GM23338 (cell line): ENCODE measurements at regions not wholly inside any gene's neighbourhood (a gene's known extent, or its start where the extent isn't known, plus 50 kb on each side); places are given as distances from the start of the nearest gene placed in this dataset.
A peak's percentile ranks its signal among the peaks of the same experiment; 100 is the strongest.

Experiments used
- ATAC-seq: fragments of 200-7000 bp; cut with Tn5 transposase; 3 replicates; pipeline ENCODE4 v1.9.1; 2020
- DNase-seq: peaks from one replicate; pipeline ENCODE4 v3.0.0-alpha.2; 2015; ENCODE audit warnings: low spot score
- H2AFZ ChIP-seq: fragments of 200-600 bp; sonication (generic); 2 replicates; pipeline ENCODE4 v1.8.0; 2016; ENCODE audit warnings: antibody characterized with exemption, mild to moderate bottlenecking, moderate library complexity
- H3F3A ChIP-seq: fragments of 200-600 bp; sonication (generic); replicated peaks from 2 replicates; pipeline ENCODE4 v1.8.0; 2017; ENCODE audit warnings: antibody characterized with exemption, mixed run types, low read depth
- H3K27ac ChIP-seq: fragments of 200-600 bp; sonication (generic); 2 replicates; pipeline ENCODE4 v1.6.1; 2016; ENCODE audit warnings: low read depth
- H3K27me3 ChIP-seq: fragments of 200-600 bp; sonication (generic); 2 replicates; pipeline ENCODE4 v1.8.0; 2016; ENCODE audit warnings: mild to moderate bottlenecking, mixed run types, moderate library complexity; ENCODE audit not compliant: insufficient read depth
- H3K36me3 ChIP-seq: fragments of 200-600 bp; sonication (generic); 2 replicates; pipeline ENCODE4 v1.8.0; 2016; ENCODE audit warnings: mild to moderate bottlenecking; ENCODE audit not compliant: insufficient read depth
- H3K4me1 ChIP-seq: fragments of 200-600 bp; sonication (generic); 2 replicates; pipeline ENCODE4 v1.8.0; 2016; ENCODE audit warnings: mild to moderate bottlenecking, moderate library complexity; ENCODE audit not compliant: insufficient read depth
- H3K4me2 ChIP-seq: fragments of 200-600 bp; sonication (generic); 2 replicates; pipeline ENCODE4 v1.7.1; 2017; ENCODE audit warnings: mixed run types
- H3K4me3 ChIP-seq: fragments of 200-600 bp; sonication (generic); 2 replicates; pipeline ENCODE4 v1.6.1; 2016; ENCODE audit warnings: mixed run types
- H3K79me2 ChIP-seq: fragments of 200-600 bp; sonication (generic); replicated peaks from 2 replicates; pipeline ENCODE4 v1.8.0; 2017; ENCODE audit warnings: mild to moderate bottlenecking; ENCODE audit not compliant: insufficient read depth
- H3K9me2 ChIP-seq: fragments of 200-600 bp; sonication (generic); 2 replicates; pipeline ENCODE4 v1.8.0; 2017; ENCODE audit not compliant: insufficient read depth
- H4K20me1 ChIP-seq: fragments of 200-600 bp; sonication (generic); replicated peaks from 2 replicates; pipeline ENCODE4 v1.8.0; 2017; ENCODE audit warnings: mild to moderate bottlenecking; ENCODE audit not compliant: insufficient read depth
- H3K27ac Mint-ChIP-seq: 2 replicates; pipeline ENCODE4 v1.8.0; 2020; ENCODE audit warnings: inconsistent platforms, mild to moderate bottlenecking, moderate library complexity, mixed read lengths
- H3K27me3 Mint-ChIP-seq: 3 replicates; pipeline ENCODE4 v1.8.0; 2022; ENCODE audit warnings: low read depth, mild to moderate bottlenecking, moderate library complexity, mixed read lengths, inconsistent platforms; ENCODE audit not compliant: insufficient read depth, poor library complexity
- H3K36me3 Mint-ChIP-seq: 3 replicates; pipeline ENCODE4 v1.8.0; 2021; ENCODE audit warnings: low read depth, mild to moderate bottlenecking, inconsistent platforms, moderate library complexity, mixed read lengths
- H3K4me1 Mint-ChIP-seq: 3 replicates; pipeline ENCODE4 v1.8.0; 2020; ENCODE audit warnings: mild to moderate bottlenecking, inconsistent platforms, mixed read lengths
- H3K4me3 Mint-ChIP-seq: 3 replicates; pipeline ENCODE4 v1.8.0; 2021; ENCODE audit warnings: moderate library complexity, mild to moderate bottlenecking, inconsistent platforms, mixed read lengths
- H3K9me3 Mint-ChIP-seq: 3 replicates; pipeline ENCODE4 v1.8.0; 2020; ENCODE audit warnings: moderate library complexity, mild to moderate bottlenecking, inconsistent platforms, mixed read lengths
- CREB1 ChIP-seq: fragments of 250-450 bp; sonication (Bioruptor Pico); IDR thresholded peaks from 2 replicates; pipeline ENCODE4 v1.5.0; 2020; ENCODE audit warnings: low read depth, mild to moderate bottlenecking, moderate library complexity
- CTCF ChIP-seq, 2 experiments: fragments of 200-600 bp in 1 of 2; sonication (generic) in 1 of 2; conservative IDR thresholded peaks; 2 replicates each; pipeline versions ENCODE4 v1.5.1 to v1.6.1; 2016 to 2017; ENCODE audit warnings: antibody characterized with exemption in 2 of 2, low read depth in 2 of 2, mild to moderate bottlenecking in 2 of 2, moderate library complexity in 1 of 2
- EZH2 ChIP-seq: fragments of 200-600 bp; sonication (generic); IDR thresholded peaks from one replicate; pipeline ENCODE4 v1.8.0; 2017; ENCODE audit warnings: antibody characterized with exemption, mild to moderate bottlenecking, low read depth; ENCODE audit not compliant: unreplicated experiment
- NANOG ChIP-seq: IDR thresholded peaks from 2 replicates; pipeline ENCODE4 v1.6.1; 2016; ENCODE audit warnings: antibody characterized with exemption, borderline replicate concordance
- POLR2AphosphoS5 ChIP-seq: IDR thresholded peaks from 2 replicates; pipeline ENCODE4 v1.6.1; 2016; ENCODE audit warnings: antibody characterized with exemption, low read depth
- STAT1 ChIP-seq: IDR thresholded peaks from one replicate; pipeline ENCODE4 v1.6.1; 2016; ENCODE audit warnings: antibody characterized with exemption; ENCODE audit not compliant: unreplicated experiment
- ZNF114 ChIP-seq: fragments of 250-450 bp; sonication (Bioruptor Pico); IDR thresholded peaks from 2 replicates; pipeline ENCODE4 v1.5.0; 2020; ENCODE audit warnings: mild to moderate bottlenecking, moderate library complexity
- ZNF331 ChIP-seq: fragments of 250-450 bp; sonication (Bioruptor Pico); IDR thresholded peaks from 2 replicates; pipeline ENCODE4 v1.5.0; 2020; ENCODE audit warnings: low read depth, mild to moderate bottlenecking, moderate library complexity
- TF ChIP-seq, protein P1 (sequence below): IDR thresholded peaks from one replicate; pipeline ENCODE4 v1.6.1; 2018; ENCODE audit warnings: antibody characterized with exemption; ENCODE audit not compliant: unreplicated experiment

- TF ChIP-seq, protein P1, sequence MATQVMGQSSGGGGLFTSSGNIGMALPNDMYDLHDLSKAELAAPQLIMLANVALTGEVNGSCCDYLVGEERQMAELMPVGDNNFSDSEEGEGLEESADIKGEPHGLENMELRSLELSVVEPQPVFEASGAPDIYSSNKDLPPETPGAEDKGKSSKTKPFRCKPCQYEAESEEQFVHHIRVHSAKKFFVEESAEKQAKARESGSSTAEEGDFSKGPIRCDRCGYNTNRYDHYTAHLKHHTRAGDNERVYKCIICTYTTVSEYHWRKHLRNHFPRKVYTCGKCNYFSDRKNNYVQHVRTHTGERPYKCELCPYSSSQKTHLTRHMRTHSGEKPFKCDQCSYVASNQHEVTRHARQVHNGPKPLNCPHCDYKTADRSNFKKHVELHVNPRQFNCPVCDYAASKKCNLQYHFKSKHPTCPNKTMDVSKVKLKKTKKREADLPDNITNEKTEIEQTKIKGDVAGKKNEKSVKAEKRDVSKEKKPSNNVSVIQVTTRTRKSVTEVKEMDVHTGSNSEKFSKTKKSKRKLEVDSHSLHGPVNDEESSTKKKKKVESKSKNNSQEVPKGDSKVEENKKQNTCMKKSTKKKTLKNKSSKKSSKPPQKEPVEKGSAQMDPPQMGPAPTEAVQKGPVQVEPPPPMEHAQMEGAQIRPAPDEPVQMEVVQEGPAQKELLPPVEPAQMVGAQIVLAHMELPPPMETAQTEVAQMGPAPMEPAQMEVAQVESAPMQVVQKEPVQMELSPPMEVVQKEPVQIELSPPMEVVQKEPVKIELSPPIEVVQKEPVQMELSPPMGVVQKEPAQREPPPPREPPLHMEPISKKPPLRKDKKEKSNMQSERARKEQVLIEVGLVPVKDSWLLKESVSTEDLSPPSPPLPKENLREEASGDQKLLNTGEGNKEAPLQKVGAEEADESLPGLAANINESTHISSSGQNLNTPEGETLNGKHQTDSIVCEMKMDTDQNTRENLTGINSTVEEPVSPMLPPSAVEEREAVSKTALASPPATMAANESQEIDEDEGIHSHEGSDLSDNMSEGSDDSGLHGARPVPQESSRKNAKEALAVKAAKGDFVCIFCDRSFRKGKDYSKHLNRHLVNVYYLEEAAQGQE = no peak
These were observed 871.3 kb upstream of the EYS start (continued) for GRCh38 chr6:66578362-66578761.

DNA sequence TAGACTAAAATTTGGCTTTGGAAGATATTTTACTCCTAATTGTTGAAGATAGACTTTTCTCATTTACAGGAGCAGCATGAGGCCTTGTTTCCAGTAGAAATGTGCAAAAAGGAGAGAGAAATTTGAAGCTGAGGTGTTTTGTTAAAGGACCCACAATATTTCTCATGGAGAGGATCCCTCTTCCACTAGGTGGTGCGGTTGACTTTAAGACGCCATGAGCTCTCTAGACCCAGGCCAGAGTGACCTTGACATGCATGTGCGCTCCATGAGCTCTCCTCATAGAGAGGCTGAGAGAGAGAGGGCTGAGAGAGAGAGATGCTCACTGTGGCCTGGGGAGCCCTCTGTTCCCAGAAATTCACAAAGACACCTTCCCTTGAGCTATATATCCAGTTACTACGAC lies 861.2 kb upstream of the EYS start:
- Mint-ChIP-seq H3K27me3 (peaks cover 4% of the 10 kb centered on the region), H3K27ac (no peak overlapping the region), H3K36me3 (peaks cover 12% of the 10 kb centered on the region; the same call in 2 of the 3 replicates), H3K9me3 (peaks cover 32% of the 10 kb centered on the region), H3K4me1 (no peaks in the 10 kb centered on the region; the same call in 2 of the 3 replicates), H3K4me3 (no peak overlapping the region)
- no peaks in the 10 kb centered on the region for H3K27me3 ChIP-seq
- ATAC-seq (peak; percentile 33; the same call in 1 of the 3 replicates), DNase-seq (peak; percentile 33)
- H3K9me2 ChIP-seq = no peaks in the 10 kb centered on the region
- H3K79me2 ChIP-seq = no peaks in the 10 kb centered on the region
- no peak overlapping the region for H3K4me3 ChIP-seq
- H4K20me1 ChIP-seq = no peaks in the 10 kb centered on the region
- H3K27ac ChIP-seq = no peak overlapping the region
- H3K36me3 ChIP-seq = 0 out of 2 replicates have a peak, but pooled peaks cover 4% of the 10 kb centered on the region
- H3K4me1 ChIP-seq = no peaks in the 10 kb centered on the region
- no peak overlapping the region for H3K4me2 ChIP-seq
- H2AFZ ChIP-seq = no peak overlapping the region
- H3F3A ChIP-seq = no peaks in the 10 kb centered on the region
- TF ChIP-seq CTCF (conservative IDR thresholded peaks at IDR 0.05; ENCODE audit: low read depth in 2 of 2) = peak; percentile 26 to 56; a peak in 3 of 4 replicates
- no peak for TF ChIP-seq POLR2AphosphoS5

GRCh38 chr6:66561479-66561878 lies 854.5 kb upstream of the EYS start:
- H3K4me1 Mint-ChIP-seq = no peaks in the 10 kb centered on the region; the same call in 2 of the 3 replicates
- Histone ChIP-seq H3K36me3 (0 out of 2 replicates have a peak, but pooled peaks cover 4% of the 10 kb centered on the region), H3K27me3 (no peaks in the 10 kb centered on the region), H3K79me2 (no peaks in the 10 kb centered on the region), H3K4me3 (no peak overlapping the region), H3K27ac (no peak overlapping the region), H3K9me2 (no peaks in the 10 kb centered on the region), H4K20me1 (no peaks in the 10 kb centered on the region), H3K4me1 (no peaks in the 10 kb centered on the region), H3K4me2 (no peak overlapping the region), H3F3A (no peaks in the 10 kb centered on the region), H2AFZ (no peak overlapping the region)
- H3K9me3 Mint-ChIP-seq = peaks cover 44% of the 10 kb centered on the region
- DNase-seq (no peak), ATAC-seq (no peak)
- TF ChIP-seq CREB1 (CRISPR knock-in tag) (no peak), POLR2AphosphoS5 (no peak), ZNF331 (CRISPR knock-in tag) (no peak), EZH2 (no peak), NANOG (no peak), ZNF114 (CRISPR knock-in tag) (no peak), CTCF (conservative IDR thresholded peaks at IDR 0.05; ENCODE audit: low read depth in 2 of 2) (no peak), STAT1 (no peak)
- no peak overlapping the region for H3K4me3 Mint-ChIP-seq
- H3K27me3 Mint-ChIP-seq = peaks cover 3% of the 10 kb centered on the region
- H3K27ac Mint-ChIP-seq = no peak overlapping the region
- H3K36me3 Mint-ChIP-seq = peaks cover 18% of the 10 kb centered on the region; the same call in 2 of the 3 replicates
